Bronchial epithelial cell (primary cell): ENCODE measurements at regions not wholly inside any gene's neighbourhood (a gene's known extent, or its start where the extent isn't known, plus 50 kb on each side); places are given as distances from the start of the nearest gene placed in this dataset.
A peak's percentile ranks its signal among the peaks of the same experiment; 100 is the strongest.

Source experiments
- DNase-seq: peaks from one replicate; pipeline ENCODE4 v3.0.0-alpha.2; 2010; ENCODE audit warnings: low read depth
- FAIRE-seq: peaks from 2 replicates; lab custom pipeline; 2011; peaks lifted over from hg19 to GRCh38; lab: Jason Lieb, UNC
- H3K27me3 ChIP-seq: 2 replicates; pipeline ENCODE4 v1.5.1; 2011; ENCODE audit warnings: low read length; ENCODE audit not compliant: control insufficient read depth, insufficient read depth
- H3K36me3 ChIP-seq: 2 replicates; pipeline ENCODE4 v1.5.1; 2011; ENCODE audit warnings: low read length; ENCODE audit not compliant: control insufficient read depth, insufficient read depth
- H3K4me3 ChIP-seq: 2 replicates; pipeline ENCODE4 v1.5.1; 2011; ENCODE audit warnings: mild to moderate bottlenecking, low read depth, low read length, control low read depth
- CTCF ChIP-seq: IDR thresholded peaks from 2 replicates; pipeline ENCODE4 v1.5.1; 2011; ENCODE audit warnings: mild to moderate bottlenecking, moderate library complexity, low read length, control low read depth, inconsistent platforms; ENCODE audit not compliant: insufficient read depth, severe bottlenecking

GRCh38 chr11:119785131-119785530 is 56.1 kb upstream of the NECTIN1 start:
- FAIRE-seq (peak; percentile 23), DNase-seq (no peak)
- H3K36me3 ChIP-seq, result no peaks in the 10 kb centered on the region
- peaks cover 2% of the 10 kb centered on the region for H3K27me3 ChIP-seq
- H3K4me3 ChIP-seq, result no peak overlapping the region
- no peak for TF ChIP-seq CTCF

GRCh38 chr11:119784421-119784820 is 55.4 kb upstream of the NECTIN1 start:
- TF ChIP-seq CTCF, result no peak
- peaks cover 2% of the 10 kb centered on the region for H3K27me3 ChIP-seq
- no peak for FAIRE-seq
- H3K4me3 ChIP-seq, result no peak overlapping the region
- H3K36me3 ChIP-seq, result no peaks in the 10 kb centered on the region
- DNase-seq, result no peak

GRCh38 chr11:119783466-119784400 is 54.7 kb upstream of the NECTIN1 start:
- FAIRE-seq (no peak), DNase-seq (no peak)
- no peaks in the 10 kb centered on the region for H3K36me3 ChIP-seq
- H3K4me3 ChIP-seq, result no peak overlapping the region
- H3K27me3 ChIP-seq, result peaks cover 2% of the 10 kb centered on the region
- no peak for TF ChIP-seq CTCF

GRCh38 chr11:119782739-119783072 is 53.7 kb upstream of the NECTIN1 start:
- DNase-seq (no peak), FAIRE-seq (no peak)
- no peak for TF ChIP-seq CTCF
- H3K36me3 ChIP-seq, result no peaks in the 10 kb centered on the region
- peaks cover 4% of the 10 kb centered on the region for H3K27me3 ChIP-seq
- no peak overlapping the region for H3K4me3 ChIP-seq

- DNase-seq (no peak), FAIRE-seq (peak; percentile 52)
- Histone ChIP-seq H3K27me3 (peaks cover 4% of the 10 kb centered on the region), H3K4me3 (no peak overlapping the region), H3K36me3 (no peaks in the 10 kb centered on the region)
- TF ChIP-seq CTCF, result no peak
Measured at GRCh38 chr11:119782006-119782738, 53.2 kb upstream of the NECTIN1 start.
